ENCODE measurements at regions not wholly inside any gene's neighbourhood (a gene's known extent, or its start where the extent isn't known, plus 50 kb on each side); places are given as distances from the start of the nearest gene placed in this dataset.

DNA sequence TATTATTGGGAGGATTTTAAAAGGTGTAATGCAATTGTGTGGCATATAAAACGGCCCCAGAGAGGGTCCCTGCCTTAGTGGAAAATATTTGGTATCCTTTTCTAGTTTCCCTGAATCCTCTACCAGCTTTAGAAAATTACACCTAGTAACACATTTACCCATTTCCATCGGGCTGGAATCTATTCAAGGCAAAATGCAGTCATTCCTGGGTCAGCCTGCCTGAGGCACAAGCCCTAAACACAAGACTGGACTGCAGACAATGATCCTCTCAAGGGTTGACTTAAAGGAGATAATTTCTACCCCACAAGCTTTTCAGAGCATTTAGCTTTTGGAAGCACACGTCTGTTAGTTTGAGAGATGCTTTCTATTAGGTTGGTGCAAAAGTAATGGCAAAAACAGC is 124.4 kb upstream of the ADAMTSL1 start:
- TF ChIP-seq ZNF274 (IDR thresholded peaks at IDR 0.05; ENCODE audit: low read depth, low read length) (no peak), POLR2AphosphoS5 (IDR thresholded peaks at IDR 0.05; ENCODE audit: low read depth, low read length) (no peak), SIN3A (IDR thresholded peaks at IDR 0.05; ENCODE audit: low read depth) (no peak), EZH2 (IDR thresholded peaks at IDR 0.05) (no peak), SRF (IDR thresholded peaks at IDR 0.05; ENCODE audit: low read depth) (no peak), SP1 (IDR thresholded peaks at IDR 0.05; ENCODE audit: low read depth) (no peak), FOSL1 (IDR thresholded peaks at IDR 0.05; ENCODE audit: low read depth) (no peak), CBX3 (IDR thresholded peaks at IDR 0.05; ENCODE audit: low read depth) (no peak), RAD21 (IDR thresholded peaks at IDR 0.05; ENCODE audit: low read depth) (no peak), YY1 (IDR thresholded peaks at IDR 0.05; ENCODE audit: extremely low read depth, insufficient replicate concordance, low read depth, low read length) (no peak), CEBPB (IDR thresholded peaks at IDR 0.05; ENCODE audit: low read depth) (no peak)
- TF ChIP-seq, protein P1, sequence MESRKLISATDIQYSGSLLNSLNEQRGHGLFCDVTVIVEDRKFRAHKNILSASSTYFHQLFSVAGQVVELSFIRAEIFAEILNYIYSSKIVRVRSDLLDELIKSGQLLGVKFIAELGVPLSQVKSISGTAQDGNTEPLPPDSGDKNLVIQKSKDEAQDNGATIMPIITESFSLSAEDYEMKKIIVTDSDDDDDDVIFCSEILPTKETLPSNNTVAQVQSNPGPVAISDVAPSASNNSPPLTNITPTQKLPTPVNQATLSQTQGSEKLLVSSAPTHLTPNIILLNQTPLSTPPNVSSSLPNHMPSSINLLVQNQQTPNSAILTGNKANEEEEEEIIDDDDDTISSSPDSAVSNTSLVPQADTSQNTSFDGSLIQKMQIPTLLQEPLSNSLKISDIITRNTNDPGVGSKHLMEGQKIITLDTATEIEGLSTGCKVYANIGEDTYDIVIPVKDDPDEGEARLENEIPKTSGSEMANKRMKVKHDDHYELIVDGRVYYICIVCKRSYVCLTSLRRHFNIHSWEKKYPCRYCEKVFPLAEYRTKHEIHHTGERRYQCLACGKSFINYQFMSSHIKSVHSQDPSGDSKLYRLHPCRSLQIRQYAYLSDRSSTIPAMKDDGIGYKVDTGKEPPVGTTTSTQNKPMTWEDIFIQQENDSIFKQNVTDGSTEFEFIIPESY (IDR thresholded peaks at IDR 0.05; ENCODE audit: extremely low read depth, insufficient replicate concordance, low read length), result no peak
- TF ChIP-seq, protein P2, sequence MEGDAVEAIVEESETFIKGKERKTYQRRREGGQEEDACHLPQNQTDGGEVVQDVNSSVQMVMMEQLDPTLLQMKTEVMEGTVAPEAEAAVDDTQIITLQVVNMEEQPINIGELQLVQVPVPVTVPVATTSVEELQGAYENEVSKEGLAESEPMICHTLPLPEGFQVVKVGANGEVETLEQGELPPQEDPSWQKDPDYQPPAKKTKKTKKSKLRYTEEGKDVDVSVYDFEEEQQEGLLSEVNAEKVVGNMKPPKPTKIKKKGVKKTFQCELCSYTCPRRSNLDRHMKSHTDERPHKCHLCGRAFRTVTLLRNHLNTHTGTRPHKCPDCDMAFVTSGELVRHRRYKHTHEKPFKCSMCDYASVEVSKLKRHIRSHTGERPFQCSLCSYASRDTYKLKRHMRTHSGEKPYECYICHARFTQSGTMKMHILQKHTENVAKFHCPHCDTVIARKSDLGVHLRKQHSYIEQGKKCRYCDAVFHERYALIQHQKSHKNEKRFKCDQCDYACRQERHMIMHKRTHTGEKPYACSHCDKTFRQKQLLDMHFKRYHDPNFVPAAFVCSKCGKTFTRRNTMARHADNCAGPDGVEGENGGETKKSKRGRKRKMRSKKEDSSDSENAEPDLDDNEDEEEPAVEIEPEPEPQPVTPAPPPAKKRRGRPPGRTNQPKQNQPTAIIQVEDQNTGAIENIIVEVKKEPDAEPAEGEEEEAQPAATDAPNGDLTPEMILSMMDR (IDR thresholded peaks at IDR 0.05 in 2 of 3, conservative IDR thresholded peaks at IDR 0.05 in 1 of 3; ENCODE audit: borderline replicate concordance in 1 of 3, insufficient read depth in 1 of 3, low read depth in 2 of 3, low read length in 2 of 3), result no peak
- TF ChIP-seq, protein P3, sequence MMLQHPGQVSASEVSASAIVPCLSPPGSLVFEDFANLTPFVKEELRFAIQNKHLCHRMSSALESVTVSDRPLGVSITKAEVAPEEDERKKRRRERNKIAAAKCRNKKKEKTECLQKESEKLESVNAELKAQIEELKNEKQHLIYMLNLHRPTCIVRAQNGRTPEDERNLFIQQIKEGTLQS (IDR thresholded peaks at IDR 0.05), result no peak
- Histone ChIP-seq H3K4me1 (ENCODE audit: control insufficient read depth in 1 of 2, insufficient read depth in 2 of 2, low read length in 2 of 2) (no peaks in the 10 kb centered on the region), H3K27me3 (ENCODE audit: insufficient read depth, low read length) (no peaks in the 10 kb centered on the region), H2AFZ (ENCODE audit: low read depth, low read length, poor library complexity, severe bottlenecking) (no peak overlapping the region), H3K27ac (ENCODE audit: low read depth, low read length) (no peak overlapping the region), H3K9ac (ENCODE audit: low read length) (no peak overlapping the region), H3K36me3 (ENCODE audit: control insufficient read depth in 1 of 2, insufficient read depth in 2 of 2, low read length in 2 of 2) (no peaks in the 10 kb centered on the region), H3K4me2 (ENCODE audit: low read length) (no peak overlapping the region), H4K20me1 (ENCODE audit: insufficient read depth) (no peaks in the 10 kb centered on the region), H3K79me2 (ENCODE audit: insufficient read depth, low read length) (no peaks in the 10 kb centered on the region), H3K9me3 (ENCODE audit: control insufficient read depth in 1 of 2, insufficient read depth in 1 of 2, low read depth in 1 of 2, low read length in 2 of 2) (no peaks in the 10 kb centered on the region), H3K4me3 (replicated peaks in 1 of 2; ENCODE audit: low read depth in 1 of 2, low read length in 2 of 2) (no peak overlapping the region), H3K9me2 (ENCODE audit: insufficient read depth) (no peaks in the 10 kb centered on the region)
- ATAC-seq (no peak), DNase-seq (ENCODE audit: low read depth, low spot score) (no peak)
- no TSS peak for BruUV-seq (replicated peaks)
- ChIA-PET RAD21 (ENCODE audit: low non-redundant PET in 1 of 2, low total read pairs in 2 of 2, uncharacterized antibody in 2 of 2, unreplicated experiment in 2 of 2) (no interaction called here), CTCF (no interaction called here), POLR2A (no interaction called here)
- intact Hi-C loops (cut with micrococcal nuclease), result no loop called here
